HCT116 (cell line): ENCODE measurements at regions not wholly inside any gene's neighbourhood (a gene's known extent, or its start where the extent isn't known, plus 50 kb on each side); places are given as distances from the start of the nearest gene placed in this dataset.

Experiments used
- ATAC-seq: fragments of 200-7000 bp; cut with Tn5 transposase; 2 replicates; pipeline ENCODE4 v1.9.1; 2020; ENCODE audit warnings: mild to moderate bottlenecking, moderate library complexity
- BruUV-seq: library from RNA; stranded (reverse); fragments of 400-500 nt; replicated peaks from 2 replicates; lab custom pipeline; 2021; lab: Mats Ljungman, UMichigan
- CTCF ChIA-PET: fragments of 300-600 bp; sonication (Branson Sonifier 250); formaldehyde crosslinking; loops from one replicate; lab custom pipeline; 2021; ENCODE audit warnings: antibody characterized with exemption; lab: Charles Lee
- POLR2A ChIA-PET: fragments of 300-600, 350-600 bp; sonication (Branson Sonifier 250); formaldehyde crosslinking; loops from one replicate; lab custom pipeline; 2021; ENCODE audit warnings: antibody characterized with exemption; lab: Charles Lee
- RAD21 ChIA-PET, 2 experiments: fragments of 300-600 bp; sonication (Branson Sonifier 250); formaldehyde crosslinking; loops; one replicate each; lab custom pipeline; 2023; ENCODE audit warnings: low total read pairs in 2 of 2; ENCODE audit not compliant: uncharacterized antibody in 2 of 2, unreplicated experiment in 2 of 2, low non-redundant PET in 1 of 2; lab: Charles Lee
- DNase-seq: peaks from one replicate; pipeline ENCODE4 v3.0.0-alpha.2; 2010; ENCODE audit warnings: low read depth, low spot score
- H2AFZ ChIP-seq: fragments of 200-600 bp; shearing (Covaris generic), sonication (generic); 2 replicates; pipeline ENCODE4 v1.6.1; 2017; ENCODE audit warnings: low read depth, mixed run types, mixed read lengths, antibody characterized with exemption, low read length; ENCODE audit not compliant: poor library complexity, severe bottlenecking
- H3K27ac ChIP-seq: 2 replicates; pipeline ENCODE4 v1.5.1; 2012; ENCODE audit warnings: low read depth, low read length
- H3K27me3 ChIP-seq: fragments of 200-600 bp; sonication (generic); 2 replicates; pipeline ENCODE4 v1.6.1; 2016; ENCODE audit warnings: mixed run types, low read length, mixed read lengths; ENCODE audit not compliant: insufficient read depth
- H3K36me3 ChIP-seq, 2 experiments: fragments of 200-500 bp in 1 of 2; fragments of 200-600 bp in 1 of 2; sonication (Bioruptor generic) in 1 of 2; sonication (generic) in 1 of 2; 2 replicates each; pipeline versions ENCODE4 v1.5.1 to v1.6.1; 2014 to 2016; ENCODE audit warnings: low read length in 2 of 2, inconsistent platforms in 1 of 2, mixed read lengths in 1 of 2, mixed run types in 1 of 2; ENCODE audit not compliant: insufficient read depth in 2 of 2, control insufficient read depth in 1 of 2
- H3K4me1 ChIP-seq, 2 experiments: fragments of 200-600 bp in 1 of 2; sonication (generic) in 1 of 2; 2 replicates each; pipeline versions ENCODE4 v1.5.1 to v1.6.1; 2012 to 2017; ENCODE audit warnings: low read length in 2 of 2, inconsistent platforms in 1 of 2, mild to moderate bottlenecking in 1 of 2, mixed read lengths in 1 of 2, mixed run types in 1 of 2, moderate library complexity in 1 of 2; ENCODE audit not compliant: insufficient read depth in 2 of 2, control insufficient read depth in 1 of 2
- H3K4me2 ChIP-seq: fragments of 200-600 bp; sonication (generic); 2 replicates; pipeline ENCODE4 v1.6.1; 2017; ENCODE audit warnings: mixed run types, low read length, mixed read lengths
- H3K4me3 ChIP-seq, 2 experiments: fragments of 200-600 bp in 1 of 2; sonication (generic) in 1 of 2; replicated peaks in 1 of 2; 2 replicates each; pipeline ENCODE4 v1.5.1; 2011 to 2016; ENCODE audit warnings: low read length in 2 of 2, control low read depth in 1 of 2, low read depth in 1 of 2, mild to moderate bottlenecking in 1 of 2, mixed read lengths in 1 of 2, mixed run types in 1 of 2
- H3K79me2 ChIP-seq: fragments of 200-600 bp; sonication (generic); 2 replicates; pipeline ENCODE4 v1.6.1; 2017; ENCODE audit warnings: mild to moderate bottlenecking, mixed run types, low read length, moderate library complexity, mixed read lengths; ENCODE audit not compliant: insufficient read depth
- H3K9ac ChIP-seq: fragments of 200-600 bp; sonication (generic); 2 replicates; pipeline ENCODE4 v1.6.1; 2016; ENCODE audit warnings: low read length, mixed read lengths
- H3K9me2 ChIP-seq: fragments of 200-600 bp; sonication (generic), shearing (Covaris generic); 2 replicates; pipeline ENCODE4 v1.6.1; 2017; ENCODE audit warnings: mixed run types, mild to moderate bottlenecking, moderate library complexity; ENCODE audit not compliant: insufficient read depth
- H3K9me3 ChIP-seq, 2 experiments: fragments of 200-500 bp in 1 of 2; fragments of 200-600 bp in 1 of 2; sonication (Bioruptor generic) in 1 of 2; sonication (generic) in 1 of 2; 2 replicates each; pipeline ENCODE4 v1.6.1; 2014 to 2017; ENCODE audit warnings: low read length in 2 of 2, mixed read lengths in 2 of 2, inconsistent platforms in 1 of 2, low read depth in 1 of 2, mild to moderate bottlenecking in 1 of 2, mixed run types in 1 of 2, moderate library complexity in 1 of 2; ENCODE audit not compliant: control insufficient read depth in 1 of 2, insufficient read depth in 1 of 2
- H4K20me1 ChIP-seq: fragments of 200-600 bp; sonication (generic), shearing (Covaris generic); 2 replicates; pipeline ENCODE4 v1.6.1; 2017; ENCODE audit warnings: mixed run types, mild to moderate bottlenecking, moderate library complexity; ENCODE audit not compliant: insufficient read depth
- EGR1 ChIP-seq: IDR thresholded peaks from 2 replicates; pipeline ENCODE4 v1.6.1; 2012; ENCODE audit warnings: low read depth
- EZH2phosphoT487 ChIP-seq: fragments of 200-600 bp; IDR thresholded peaks from 2 replicates; pipeline ENCODE4 v1.6.1; 2018; ENCODE audit warnings: antibody characterized with exemption, borderline replicate concordance
- FOSL1 ChIP-seq: IDR thresholded peaks from 2 replicates; pipeline ENCODE4 v1.6.1; 2012; ENCODE audit warnings: low read depth
- JUND ChIP-seq: IDR thresholded peaks from 2 replicates; pipeline ENCODE4 v1.6.1; 2012
- POLR2A ChIP-seq: IDR thresholded peaks from 2 replicates; pipeline ENCODE4 v1.7.0; 2011; ENCODE audit warnings: borderline replicate concordance; ENCODE audit not compliant: insufficient read depth, insufficient read length; ENCODE audit errors: extremely low read depth
- RAD21 ChIP-seq: IDR thresholded peaks from 2 replicates; pipeline ENCODE4 v1.6.1; 2012; ENCODE audit warnings: low read depth, mild to moderate bottlenecking
- SIN3A ChIP-seq: IDR thresholded peaks from 2 replicates; pipeline ENCODE4 v1.6.1; 2012; ENCODE audit warnings: low read depth
- SRF ChIP-seq: IDR thresholded peaks from 2 replicates; pipeline ENCODE4 v1.6.1; 2012; ENCODE audit warnings: low read depth
- YY1 ChIP-seq: IDR thresholded peaks from 2 replicates; pipeline ENCODE4 v1.6.1; 2011; ENCODE audit warnings: low read length, low read depth, moderate library complexity, mild to moderate bottlenecking; ENCODE audit not compliant: insufficient replicate concordance; ENCODE audit errors: extremely low read depth
- ZNF274 ChIP-seq: fragments of 200-500 bp; sonication (Bioruptor generic); IDR thresholded peaks from 2 replicates; pipeline ENCODE4 v1.6.1; 2014; ENCODE audit warnings: mild to moderate bottlenecking, low read depth, low read length, inconsistent platforms
- intact Hi-C: fragments of 100-400 bp; cut with micrococcal nuclease; formaldehyde crosslinking; loops from 2 replicates; pipeline ENCODE4 v1.10.0; 2022
- TF ChIP-seq, protein P1 (sequence below): IDR thresholded peaks from 2 replicates; pipeline ENCODE4 v1.6.1; 2012
- TF ChIP-seq, protein P2 (sequence below): IDR thresholded peaks from 2 replicates; pipeline ENCODE4 v1.6.1; 2012
- TF ChIP-seq, protein P3 (sequence below): IDR thresholded peaks from 2 replicates; pipeline ENCODE4 v1.6.1; 2011; ENCODE audit warnings: mild to moderate bottlenecking, low read length, moderate library complexity; ENCODE audit not compliant: insufficient replicate concordance; ENCODE audit errors: extremely low read depth
- TF ChIP-seq, protein P4 (sequence below): IDR thresholded peaks from 2 replicates; pipeline ENCODE4 v1.6.1; 2012; ENCODE audit warnings: low read depth

DNA sequence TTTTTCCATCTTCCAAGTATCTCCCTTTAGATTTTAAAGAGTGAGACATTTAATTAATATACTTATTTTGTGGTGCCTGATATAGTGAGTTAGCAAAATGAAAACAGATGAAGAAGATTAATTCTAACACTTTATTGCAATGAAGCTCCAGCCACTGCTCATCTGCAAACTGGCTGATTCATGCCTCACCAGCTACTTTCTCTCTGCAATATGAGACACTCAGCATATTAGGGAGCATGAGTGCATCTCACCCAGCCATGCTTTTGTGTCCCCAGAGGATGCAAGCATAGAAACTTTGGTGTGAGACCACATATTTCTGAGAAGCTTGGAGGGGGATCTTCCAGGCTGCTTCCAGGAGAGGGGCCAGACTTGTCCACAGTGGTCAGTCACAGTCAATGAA, 148.6 kb downstream of the BMP4 start:
- CTCF ChIA-PET, result interaction anchor here (1.4 kb wide), 1 partner anchor 540 kb away, joined by 3 read pairs; no protein-coding TSS in a partner anchor
- ATAC-seq (no peak), DNase-seq (no peak)
- H3K27ac ChIP-seq, result no peak overlapping the region
- H3K4me2 ChIP-seq, result no peak overlapping the region
- H3K4me1 ChIP-seq, result peaks cover 3 to 9% of the 10 kb centered on the region in 2 experiments; a peak in 1 of 4 replicates
- RAD21 ChIA-PET, result no interaction called here
- H4K20me1 ChIP-seq, result no peaks in the 10 kb centered on the region
- H2AFZ ChIP-seq, result no peak overlapping the region
- intact Hi-C loops, result no loop called here
- H3K27me3 ChIP-seq, result no peaks in the 10 kb centered on the region
- no peaks in the 10 kb centered on the region for H3K36me3 ChIP-seq
- H3K9me2 ChIP-seq, result no peaks in the 10 kb centered on the region
- no peaks in the 10 kb centered on the region for H3K79me2 ChIP-seq
- POLR2A ChIA-PET, result no interaction called here
- H3K9me3 ChIP-seq, result no peaks in the 10 kb centered on the region
- TF ChIP-seq POLR2A (no peak), EGR1 (no peak), SRF (no peak), RAD21 (no peak), SIN3A (no peak), EZH2phosphoT487 (no peak), JUND (no peak), YY1 (no peak), ZNF274 (no peak), FOSL1 (no peak)
- TF ChIP-seq, protein P1, sequence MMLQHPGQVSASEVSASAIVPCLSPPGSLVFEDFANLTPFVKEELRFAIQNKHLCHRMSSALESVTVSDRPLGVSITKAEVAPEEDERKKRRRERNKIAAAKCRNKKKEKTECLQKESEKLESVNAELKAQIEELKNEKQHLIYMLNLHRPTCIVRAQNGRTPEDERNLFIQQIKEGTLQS, result no peak
- TF ChIP-seq, protein P2, sequence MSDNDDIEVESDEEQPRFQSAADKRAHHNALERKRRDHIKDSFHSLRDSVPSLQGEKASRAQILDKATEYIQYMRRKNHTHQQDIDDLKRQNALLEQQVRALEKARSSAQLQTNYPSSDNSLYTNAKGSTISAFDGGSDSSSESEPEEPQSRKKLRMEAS, result no peak
- TF ChIP-seq, protein P3, sequence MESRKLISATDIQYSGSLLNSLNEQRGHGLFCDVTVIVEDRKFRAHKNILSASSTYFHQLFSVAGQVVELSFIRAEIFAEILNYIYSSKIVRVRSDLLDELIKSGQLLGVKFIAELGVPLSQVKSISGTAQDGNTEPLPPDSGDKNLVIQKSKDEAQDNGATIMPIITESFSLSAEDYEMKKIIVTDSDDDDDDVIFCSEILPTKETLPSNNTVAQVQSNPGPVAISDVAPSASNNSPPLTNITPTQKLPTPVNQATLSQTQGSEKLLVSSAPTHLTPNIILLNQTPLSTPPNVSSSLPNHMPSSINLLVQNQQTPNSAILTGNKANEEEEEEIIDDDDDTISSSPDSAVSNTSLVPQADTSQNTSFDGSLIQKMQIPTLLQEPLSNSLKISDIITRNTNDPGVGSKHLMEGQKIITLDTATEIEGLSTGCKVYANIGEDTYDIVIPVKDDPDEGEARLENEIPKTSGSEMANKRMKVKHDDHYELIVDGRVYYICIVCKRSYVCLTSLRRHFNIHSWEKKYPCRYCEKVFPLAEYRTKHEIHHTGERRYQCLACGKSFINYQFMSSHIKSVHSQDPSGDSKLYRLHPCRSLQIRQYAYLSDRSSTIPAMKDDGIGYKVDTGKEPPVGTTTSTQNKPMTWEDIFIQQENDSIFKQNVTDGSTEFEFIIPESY, result no peak
- TF ChIP-seq, protein P4, sequence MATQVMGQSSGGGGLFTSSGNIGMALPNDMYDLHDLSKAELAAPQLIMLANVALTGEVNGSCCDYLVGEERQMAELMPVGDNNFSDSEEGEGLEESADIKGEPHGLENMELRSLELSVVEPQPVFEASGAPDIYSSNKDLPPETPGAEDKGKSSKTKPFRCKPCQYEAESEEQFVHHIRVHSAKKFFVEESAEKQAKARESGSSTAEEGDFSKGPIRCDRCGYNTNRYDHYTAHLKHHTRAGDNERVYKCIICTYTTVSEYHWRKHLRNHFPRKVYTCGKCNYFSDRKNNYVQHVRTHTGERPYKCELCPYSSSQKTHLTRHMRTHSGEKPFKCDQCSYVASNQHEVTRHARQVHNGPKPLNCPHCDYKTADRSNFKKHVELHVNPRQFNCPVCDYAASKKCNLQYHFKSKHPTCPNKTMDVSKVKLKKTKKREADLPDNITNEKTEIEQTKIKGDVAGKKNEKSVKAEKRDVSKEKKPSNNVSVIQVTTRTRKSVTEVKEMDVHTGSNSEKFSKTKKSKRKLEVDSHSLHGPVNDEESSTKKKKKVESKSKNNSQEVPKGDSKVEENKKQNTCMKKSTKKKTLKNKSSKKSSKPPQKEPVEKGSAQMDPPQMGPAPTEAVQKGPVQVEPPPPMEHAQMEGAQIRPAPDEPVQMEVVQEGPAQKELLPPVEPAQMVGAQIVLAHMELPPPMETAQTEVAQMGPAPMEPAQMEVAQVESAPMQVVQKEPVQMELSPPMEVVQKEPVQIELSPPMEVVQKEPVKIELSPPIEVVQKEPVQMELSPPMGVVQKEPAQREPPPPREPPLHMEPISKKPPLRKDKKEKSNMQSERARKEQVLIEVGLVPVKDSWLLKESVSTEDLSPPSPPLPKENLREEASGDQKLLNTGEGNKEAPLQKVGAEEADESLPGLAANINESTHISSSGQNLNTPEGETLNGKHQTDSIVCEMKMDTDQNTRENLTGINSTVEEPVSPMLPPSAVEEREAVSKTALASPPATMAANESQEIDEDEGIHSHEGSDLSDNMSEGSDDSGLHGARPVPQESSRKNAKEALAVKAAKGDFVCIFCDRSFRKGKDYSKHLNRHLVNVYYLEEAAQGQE, result no peak
- H3K4me3 ChIP-seq, result no peak overlapping the region
- no peak overlapping the region for H3K9ac ChIP-seq
- BruUV-seq, result no TSS peak
